Fibroblast of the aortic adventitia (primary cell): ENCODE measurements at regions not wholly inside any gene's neighbourhood (a gene's known extent, or its start where the extent isn't known, plus 50 kb on each side); places are given as distances from the start of the nearest gene placed in this dataset. TPM values are rescaled to one million over a fixed set of nuclear protein-coding genes. Genes with fewer than 3 reads are reported as not detected.

Source experiments
- DNase-seq: peaks from one replicate; pipeline ENCODE4 v3.0.0-alpha.2; 2010; ENCODE audit warnings: low read depth
- H3K4me3 ChIP-seq: 2 replicates; pipeline ENCODE4 v1.5.1; 2011; ENCODE audit warnings: low read depth, mild to moderate bottlenecking, control low read depth, low read length, moderate library complexity
- CTCF ChIP-seq: IDR thresholded peaks from 2 replicates; pipeline ENCODE4 v1.5.1; 2011; ENCODE audit warnings: mild to moderate bottlenecking, low read length, control low read depth, inconsistent platforms; ENCODE audit not compliant: insufficient read depth
- small RNA-seq: library from RNA; depleted of rRNA; stranded (forward); fragments of <200 nt; gene quantifications from one replicate; pipeline ENCODE3, GENCODE V24; 2012

DNA sequence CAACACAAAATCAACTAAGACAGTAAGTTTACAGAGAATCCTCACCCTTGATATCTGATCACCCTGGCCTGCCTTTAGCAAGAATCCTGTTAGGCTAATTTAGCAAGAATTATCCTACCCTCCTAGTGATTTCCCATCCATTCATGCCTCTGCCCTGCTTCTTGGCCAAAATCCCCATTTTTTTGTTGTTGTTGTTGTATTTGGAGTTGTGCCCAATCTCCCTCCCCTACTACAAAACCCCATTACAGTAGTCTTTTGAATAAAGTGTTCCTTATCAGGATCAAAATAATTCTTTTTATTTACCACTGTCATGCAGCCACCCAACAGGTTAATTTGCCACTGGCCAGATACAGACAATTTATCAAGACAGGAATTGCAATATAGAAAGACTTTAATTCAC is 58.5 kb upstream of the CLINT1 start:
- TF ChIP-seq CTCF, result no peak
- DNase-seq, result no peak
- H3K4me3 ChIP-seq, result no peak overlapping the region

- H3K4me3 ChIP-seq, result no peak overlapping the region
- TF ChIP-seq CTCF, result no peak
- DNase-seq, result peak; percentile 59
Measured at GRCh38 chr5:157915638-157916037, 56.7 kb upstream of the CLINT1 start.

DNA sequence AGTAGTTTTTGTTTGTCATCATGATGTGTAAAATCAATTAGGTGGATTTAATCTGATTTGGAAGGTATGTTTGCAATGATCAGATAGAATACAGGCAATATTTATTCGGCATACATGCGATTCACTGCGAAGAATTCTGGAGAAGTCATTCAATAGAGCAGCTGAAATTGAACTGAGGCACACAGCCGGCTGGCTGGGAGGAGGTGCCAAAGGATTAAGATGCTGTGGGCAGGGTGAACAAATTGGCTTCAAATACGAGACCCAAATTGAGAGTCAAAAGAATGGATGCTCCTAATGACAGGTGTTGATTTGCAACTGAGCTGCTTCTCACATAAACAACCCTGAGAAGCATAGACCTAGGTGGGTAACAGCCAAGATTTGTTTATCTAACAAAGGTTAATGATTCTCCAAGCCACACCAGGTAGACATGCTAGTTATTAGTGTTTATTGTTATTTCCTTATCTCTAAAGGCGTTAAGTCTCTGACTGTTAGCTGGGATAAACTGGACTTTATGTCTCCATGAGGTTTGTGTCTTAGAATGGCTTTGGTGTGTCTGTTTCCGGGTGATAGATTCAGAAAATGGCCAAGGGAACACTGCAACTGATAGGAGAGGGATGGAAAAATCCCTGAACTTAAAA is 55.3 kb upstream of the CLINT1 start:
- no peak for TF ChIP-seq CTCF
- no peak overlapping the region for H3K4me3 ChIP-seq
- DNase-seq, result no peak

DNA sequence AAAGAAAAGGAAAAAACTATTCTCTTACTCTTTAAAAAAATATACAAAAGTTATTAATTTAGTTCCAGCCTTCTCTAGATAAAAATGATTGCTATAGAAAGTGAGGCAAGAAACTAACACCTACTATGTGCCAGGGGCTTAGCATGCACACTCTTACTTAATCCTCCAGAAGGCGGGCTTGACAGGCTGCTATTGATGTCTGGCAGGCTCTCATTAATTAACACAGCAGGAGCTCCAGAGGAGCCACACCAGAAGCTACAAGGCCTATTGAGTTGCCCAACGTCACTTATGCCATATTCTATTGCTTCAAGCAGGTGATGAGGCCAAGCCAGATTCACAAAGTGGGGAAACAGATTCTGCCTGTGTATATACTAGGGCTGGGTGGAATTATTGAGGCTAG is 54.6 kb upstream of the CLINT1 start:
- no peak for TF ChIP-seq CTCF
- no peak for DNase-seq
- H3K4me3 ChIP-seq, result no peak overlapping the region

DNA sequence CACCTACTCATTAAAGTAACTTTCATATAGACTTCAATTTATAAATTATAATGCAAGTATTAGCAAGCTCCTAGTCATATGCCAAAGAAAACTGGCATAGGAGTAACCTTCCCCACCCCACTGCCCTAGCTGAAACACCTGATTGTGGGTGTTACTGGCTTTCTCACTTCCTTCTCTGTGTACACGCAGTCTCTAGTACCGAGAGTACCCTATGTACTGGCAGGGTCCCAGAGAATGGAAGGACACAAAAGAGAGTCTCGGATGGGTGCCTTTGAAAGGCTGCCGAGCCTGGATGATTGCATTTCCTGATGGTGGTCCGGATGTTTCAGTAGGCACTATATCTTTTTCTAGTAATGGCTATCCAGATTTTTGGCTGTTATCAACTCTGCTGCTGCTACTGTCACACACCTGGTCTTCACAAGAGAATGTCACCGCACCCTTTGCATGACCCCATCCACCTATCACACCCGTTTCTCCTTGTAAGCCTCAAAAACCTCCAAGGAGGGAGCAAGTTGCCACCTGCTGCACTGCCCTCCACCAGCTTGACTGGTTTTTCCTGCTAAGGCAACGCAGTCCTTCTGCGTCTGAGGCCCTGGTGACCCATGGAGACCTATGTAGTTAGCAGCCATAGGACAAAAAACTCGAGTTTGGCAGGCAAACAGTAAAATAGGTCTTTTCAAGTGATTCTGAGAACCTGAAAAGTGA is 53.8 kb upstream of the CLINT1 start:
- DNase-seq, result no peak
- TF ChIP-seq CTCF, result no peak
- H3K4me3 ChIP-seq, result no peak overlapping the region

- H3K4me3 ChIP-seq, result no peak overlapping the region
- DNase-seq, result no peak
- no peak for TF ChIP-seq CTCF
Measured at GRCh38 chr5:157911568-157911967, 52.6 kb upstream of the CLINT1 start.

Small RNA genes in the stretch of these regions (small RNA-seq; reads per million reads assigned to genes)
- gene AC091979.2, result not detected
- gene RNU2-48P, result 8.4 reads per million, percentile 92 among the genes with 10 or more reads in this experiment
